H9 (cell line): ENCODE measurements at regions not wholly inside any gene's neighbourhood (a gene's known extent, or its start where the extent isn't known, plus 50 kb on each side); places are given as distances from the start of the nearest gene placed in this dataset.

ENCODE experiments used
- DNase-seq: peaks from one replicate; pipeline ENCODE4 v3.0.0-alpha.2; 2017
- H2AFZ ChIP-seq: one replicate; pipeline ENCODE4 v1.6.1; 2013; ENCODE audit warnings: mild to moderate bottlenecking, low read length, control low read depth, moderate library complexity
- H2AK5ac ChIP-seq: 2 replicates; pipeline ENCODE4 v1.6.1; 2013; ENCODE audit warnings: low read length, control low read depth, mixed read lengths; ENCODE audit not compliant: insufficient read length
- H2BK120ac ChIP-seq: one replicate; pipeline ENCODE4 v1.6.1; 2013; ENCODE audit warnings: low read depth, mild to moderate bottlenecking, low read length, control low read depth, inconsistent platforms; ENCODE audit not compliant: poor library complexity, severe bottlenecking
- H2BK12ac ChIP-seq: 2 replicates; pipeline ENCODE4 v1.6.1; 2013; ENCODE audit warnings: low read length, control low read depth, mixed read lengths, low read depth; ENCODE audit not compliant: insufficient read length
- H2BK15ac ChIP-seq: 2 replicates; pipeline ENCODE4 v1.6.1; 2013; ENCODE audit warnings: low read depth, low read length, control low read depth
- H2BK20ac ChIP-seq: one replicate; pipeline ENCODE4 v1.6.1; 2013; ENCODE audit warnings: low read depth, mild to moderate bottlenecking, low read length, control low read depth, inconsistent platforms; ENCODE audit not compliant: poor library complexity, severe bottlenecking
- H2BK5ac ChIP-seq: 2 replicates; pipeline ENCODE4 v1.6.1; 2013; ENCODE audit warnings: low read length, control low read depth, mixed read lengths; ENCODE audit not compliant: insufficient read length
- H3K14ac ChIP-seq: 2 replicates; pipeline ENCODE4 v1.6.1; 2013; ENCODE audit warnings: low read length, control low read depth; ENCODE audit not compliant: insufficient read depth
- H3K18ac ChIP-seq: 2 replicates; pipeline ENCODE4 v1.6.1; 2013; ENCODE audit warnings: low read depth, mild to moderate bottlenecking, mixed read lengths, low read length, control low read depth; ENCODE audit not compliant: insufficient read length
- H3K23ac ChIP-seq: 2 replicates; pipeline ENCODE4 v1.6.1; 2013; ENCODE audit warnings: low read length, control low read depth, mixed read lengths, low read depth; ENCODE audit not compliant: insufficient read length
- H3K23me2 ChIP-seq: 2 replicates; pipeline ENCODE4 v1.6.1; 2013; ENCODE audit warnings: low read depth, mild to moderate bottlenecking, mixed read lengths, low read length, control low read depth; ENCODE audit not compliant: insufficient read length, poor library complexity, severe bottlenecking
- H3K27ac ChIP-seq: 2 replicates; pipeline ENCODE4 v1.5.1; 2013; ENCODE audit warnings: low read length, control low read depth, mixed read lengths, low read depth; ENCODE audit not compliant: insufficient read length
- H3K27me3 ChIP-seq: 2 replicates; pipeline ENCODE4 v1.6.1; 2013; ENCODE audit warnings: low read length, control low read depth, inconsistent platforms; ENCODE audit not compliant: insufficient read depth
- H3K4ac ChIP-seq: 2 replicates; pipeline ENCODE4 v1.6.1; 2013; ENCODE audit warnings: low read depth, mild to moderate bottlenecking, control low read depth, inconsistent platforms, low read length, moderate library complexity
- H3K4me1 ChIP-seq: 2 replicates; pipeline ENCODE4 v1.6.1; 2013; ENCODE audit warnings: low read length, control low read depth, inconsistent platforms; ENCODE audit not compliant: insufficient read depth
- H3K4me2 ChIP-seq: 2 replicates; pipeline ENCODE4 v1.6.1; 2013; ENCODE audit warnings: low read length, control low read depth, mixed read lengths; ENCODE audit not compliant: insufficient read length, insufficient read depth
- H3K56ac ChIP-seq: 2 replicates; pipeline ENCODE4 v1.6.1; 2013; ENCODE audit warnings: low read depth, mild to moderate bottlenecking, mixed read lengths, low read length, control low read depth; ENCODE audit not compliant: insufficient read length
- H3K79me1 ChIP-seq: 2 replicates; pipeline ENCODE4 v1.6.1; 2013; ENCODE audit warnings: low read depth, mild to moderate bottlenecking, moderate library complexity, low read length, control low read depth, inconsistent platforms; ENCODE audit not compliant: insufficient read depth, poor library complexity, severe bottlenecking
- H3K79me2 ChIP-seq: 2 replicates; pipeline ENCODE4 v1.6.1; 2013; ENCODE audit warnings: low read length, control low read depth, inconsistent platforms; ENCODE audit not compliant: insufficient read depth
- H3K9ac ChIP-seq: 2 replicates; pipeline ENCODE4 v1.6.1; 2013; ENCODE audit warnings: low read length, control low read depth, mixed read lengths; ENCODE audit not compliant: insufficient read length; ENCODE audit errors: extremely low read depth
- H3K9me3 ChIP-seq: one replicate; pipeline ENCODE4 v1.6.1; 2013; ENCODE audit warnings: low read depth, low read length, inconsistent platforms; ENCODE audit not compliant: control insufficient read depth
- H3T11ph ChIP-seq: one replicate; pipeline ENCODE4 v1.6.1; 2013; ENCODE audit warnings: mild to moderate bottlenecking, low read length, control low read depth, inconsistent platforms
- H4K20me1 ChIP-seq: one replicate; pipeline ENCODE4 v1.6.1; 2013; ENCODE audit not compliant: control insufficient read depth, insufficient read length, insufficient read depth
- H4K5ac ChIP-seq: 2 replicates; pipeline ENCODE4 v1.6.1; 2013; ENCODE audit warnings: low read depth, mild to moderate bottlenecking, mixed read lengths, low read length, control low read depth; ENCODE audit not compliant: insufficient read length
- H4K8ac ChIP-seq: replicated peaks from 2 replicates; pipeline ENCODE4 v1.6.1; 2013; ENCODE audit warnings: low read length, control low read depth, mixed read lengths, low read depth; ENCODE audit not compliant: insufficient read length
- H4K91ac ChIP-seq: 2 replicates; pipeline ENCODE4 v1.6.1; 2013; ENCODE audit warnings: low read depth, mild to moderate bottlenecking, moderate library complexity, mixed read lengths, low read length, control low read depth; ENCODE audit not compliant: insufficient read length
- H3K27ac Mint-ChIP-seq, 3 experiments: 2 replicates in 2 of 3; 3 replicates in 1 of 3; pipeline ENCODE4 v1.8.0; 2020 to 2021; ENCODE audit warnings: mixed read lengths in 3 of 3, mild to moderate bottlenecking in 1 of 3, moderate library complexity in 1 of 3
- H3K27me3 Mint-ChIP-seq: 2 replicates; pipeline ENCODE4 v1.8.0; 2021; ENCODE audit warnings: low read depth, mild to moderate bottlenecking, moderate library complexity, mixed read lengths
- H3K36me3 Mint-ChIP-seq, 3 experiments: 2 replicates in 2 of 3; 3 replicates in 1 of 3; pipeline ENCODE4 v1.8.0; 2020 to 2021; ENCODE audit warnings: low read depth in 3 of 3, mixed read lengths in 3 of 3; ENCODE audit not compliant: insufficient read depth in 1 of 3
- H3K4me1 Mint-ChIP-seq, 2 experiments: 2 replicates each; pipeline ENCODE4 v1.8.0; 2020; ENCODE audit warnings: mixed read lengths in 2 of 2
- H3K4me3 Mint-ChIP-seq, 2 experiments: 2 replicates in 1 of 2; 3 replicates in 1 of 2; pipeline ENCODE4 v1.8.0; 2020 to 2021; ENCODE audit warnings: mild to moderate bottlenecking in 2 of 2, mixed read lengths in 2 of 2, moderate library complexity in 1 of 2
- H3K9me3 Mint-ChIP-seq, 2 experiments: 2 replicates in 1 of 2; 3 replicates in 1 of 2; pipeline ENCODE4 v1.8.0; 2020; ENCODE audit warnings: mild to moderate bottlenecking in 2 of 2, mixed read lengths in 2 of 2, moderate library complexity in 1 of 2
- WGBS: extraction: QIAGEN DNeasy Blood & Tissue Kit; methylation state at CpG from one replicate; pipeline ENCODE4 v1.1.7; 2013; ENCODE audit warnings: missing lambda C conversion rate, low lambda C conversion rate, mixed read lengths; ENCODE audit not compliant: insufficient read length; ENCODE audit errors: extremely low coverage; 5-methylcytosine and 5-hydroxymethylcytosine counted together
- TF ChIP-seq, protein P1 (sequence below): fragments of 200-600 bp; sonication (generic); conservative IDR thresholded peaks from 3 replicates; pipeline ENCODE4 v1.8.0; 2021; ENCODE audit warnings: antibody characterized with exemption, mild to moderate bottlenecking

DNA sequence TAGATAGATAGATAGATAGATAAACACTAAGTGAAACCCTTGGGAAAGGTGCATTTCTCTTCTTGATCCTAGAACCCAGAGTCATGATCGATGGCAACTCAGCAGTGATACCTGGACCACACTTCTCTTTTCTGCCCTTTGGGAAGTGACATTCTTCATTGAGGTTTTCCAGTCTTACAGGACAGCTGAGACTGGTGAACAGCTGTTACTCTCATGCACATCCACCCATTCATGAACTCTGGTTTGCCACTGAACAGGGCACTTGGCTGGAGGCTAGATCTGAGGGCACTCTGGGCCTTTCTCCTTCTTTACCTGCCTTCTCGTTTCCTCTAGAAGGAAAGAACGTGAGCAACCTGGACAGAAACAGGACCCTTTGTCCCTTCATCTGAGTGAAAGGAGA is 164.5 kb downstream of the DRD1 start:
- H3K56ac ChIP-seq = no peak overlapping the region
- H3K79me2 ChIP-seq = no peaks in the 10 kb centered on the region
- H3K18ac ChIP-seq = no peak overlapping the region
- H3K14ac ChIP-seq = no peak overlapping the region
- no peak overlapping the region for H3T11ph ChIP-seq
- H3K9me3 Mint-ChIP-seq = no peaks in the 10 kb centered on the region
- H3K27me3 Mint-ChIP-seq = peaks cover 15% of the 10 kb centered on the region
- no peak overlapping the region for H2AK5ac ChIP-seq
- H3K79me1 ChIP-seq = no peaks in the 10 kb centered on the region
- H3K23me2 ChIP-seq = no peaks in the 10 kb centered on the region
- no peak overlapping the region for H4K8ac ChIP-seq
- H3K9ac ChIP-seq = no peak overlapping the region
- no peak overlapping the region for H3K4me3 Mint-ChIP-seq
- H2BK15ac ChIP-seq = no peak overlapping the region
- whole genome bisulfite sequencing = no CpG with 5 or more reads among the region's 3 CpGs
- no peak overlapping the region for H2AFZ ChIP-seq
- no peak overlapping the region for H3K4ac ChIP-seq
- no peak overlapping the region for H2BK12ac ChIP-seq
- no peak overlapping the region; a peak in 1 of 7 replicates for H3K27ac Mint-ChIP-seq
- no peaks in the 10 kb centered on the region for H3K36me3 Mint-ChIP-seq
- no peaks in the 10 kb centered on the region for H4K20me1 ChIP-seq
- TF ChIP-seq, protein P1, sequence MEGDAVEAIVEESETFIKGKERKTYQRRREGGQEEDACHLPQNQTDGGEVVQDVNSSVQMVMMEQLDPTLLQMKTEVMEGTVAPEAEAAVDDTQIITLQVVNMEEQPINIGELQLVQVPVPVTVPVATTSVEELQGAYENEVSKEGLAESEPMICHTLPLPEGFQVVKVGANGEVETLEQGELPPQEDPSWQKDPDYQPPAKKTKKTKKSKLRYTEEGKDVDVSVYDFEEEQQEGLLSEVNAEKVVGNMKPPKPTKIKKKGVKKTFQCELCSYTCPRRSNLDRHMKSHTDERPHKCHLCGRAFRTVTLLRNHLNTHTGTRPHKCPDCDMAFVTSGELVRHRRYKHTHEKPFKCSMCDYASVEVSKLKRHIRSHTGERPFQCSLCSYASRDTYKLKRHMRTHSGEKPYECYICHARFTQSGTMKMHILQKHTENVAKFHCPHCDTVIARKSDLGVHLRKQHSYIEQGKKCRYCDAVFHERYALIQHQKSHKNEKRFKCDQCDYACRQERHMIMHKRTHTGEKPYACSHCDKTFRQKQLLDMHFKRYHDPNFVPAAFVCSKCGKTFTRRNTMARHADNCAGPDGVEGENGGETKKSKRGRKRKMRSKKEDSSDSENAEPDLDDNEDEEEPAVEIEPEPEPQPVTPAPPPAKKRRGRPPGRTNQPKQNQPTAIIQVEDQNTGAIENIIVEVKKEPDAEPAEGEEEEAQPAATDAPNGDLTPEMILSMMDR = no peak
- no peak overlapping the region for H2BK120ac ChIP-seq
- no peaks in the 10 kb centered on the region for H3K4me1 Mint-ChIP-seq
- no peak overlapping the region for H3K27ac ChIP-seq
- no peak for DNase-seq
- no peak overlapping the region for H2BK5ac ChIP-seq
- H3K4me1 ChIP-seq = no peaks in the 10 kb centered on the region
- no peaks in the 10 kb centered on the region; the same call in 1 of the 2 replicates for H3K27me3 ChIP-seq
- H3K23ac ChIP-seq = no peak overlapping the region
- no peak overlapping the region for H3K4me2 ChIP-seq
- H4K91ac ChIP-seq = no peak overlapping the region
- H3K9me3 ChIP-seq = no peaks in the 10 kb centered on the region
- H4K5ac ChIP-seq = no peak overlapping the region
- no peak overlapping the region for H2BK20ac ChIP-seq
